ENCODE measurements at regions not wholly inside any gene's neighbourhood (a gene's known extent, or its start where the extent isn't known, plus 50 kb on each side); places are given as distances from the start of the nearest gene placed in this dataset.

DNA sequence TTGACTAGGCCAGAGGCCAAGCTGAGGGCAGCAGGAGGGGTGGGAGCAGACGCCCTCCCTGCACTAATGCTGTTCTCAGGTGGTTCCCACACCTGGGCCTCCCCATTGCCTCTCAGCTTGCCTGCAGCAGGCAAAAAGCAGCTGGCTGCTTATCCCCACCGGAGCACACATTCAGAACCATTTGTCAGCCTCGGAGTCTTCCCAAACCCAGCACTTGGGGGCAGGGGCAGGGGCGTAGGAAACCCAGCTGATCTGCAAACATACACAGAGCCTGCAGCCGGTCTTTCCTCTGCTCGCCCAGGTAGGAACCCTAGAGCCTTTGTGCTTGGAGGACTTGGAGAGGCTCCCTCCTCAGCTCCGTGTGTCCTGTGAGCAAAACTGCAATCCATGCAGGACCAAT is 249.8 kb downstream of the CYP26B1 start:
- Mint-ChIP-seq H3K4me1 (ENCODE audit: low read depth) (no peaks in the 10 kb centered on the region), H3K4me3 (no peak overlapping the region), H3K36me3 (ENCODE audit: low read depth) (no peaks in the 10 kb centered on the region), H3K27me3 (no peaks in the 10 kb centered on the region), H3K9me3 (no peaks in the 10 kb centered on the region), H3K27ac (no peak overlapping the region)
- TF ChIP-seq, protein P1, sequence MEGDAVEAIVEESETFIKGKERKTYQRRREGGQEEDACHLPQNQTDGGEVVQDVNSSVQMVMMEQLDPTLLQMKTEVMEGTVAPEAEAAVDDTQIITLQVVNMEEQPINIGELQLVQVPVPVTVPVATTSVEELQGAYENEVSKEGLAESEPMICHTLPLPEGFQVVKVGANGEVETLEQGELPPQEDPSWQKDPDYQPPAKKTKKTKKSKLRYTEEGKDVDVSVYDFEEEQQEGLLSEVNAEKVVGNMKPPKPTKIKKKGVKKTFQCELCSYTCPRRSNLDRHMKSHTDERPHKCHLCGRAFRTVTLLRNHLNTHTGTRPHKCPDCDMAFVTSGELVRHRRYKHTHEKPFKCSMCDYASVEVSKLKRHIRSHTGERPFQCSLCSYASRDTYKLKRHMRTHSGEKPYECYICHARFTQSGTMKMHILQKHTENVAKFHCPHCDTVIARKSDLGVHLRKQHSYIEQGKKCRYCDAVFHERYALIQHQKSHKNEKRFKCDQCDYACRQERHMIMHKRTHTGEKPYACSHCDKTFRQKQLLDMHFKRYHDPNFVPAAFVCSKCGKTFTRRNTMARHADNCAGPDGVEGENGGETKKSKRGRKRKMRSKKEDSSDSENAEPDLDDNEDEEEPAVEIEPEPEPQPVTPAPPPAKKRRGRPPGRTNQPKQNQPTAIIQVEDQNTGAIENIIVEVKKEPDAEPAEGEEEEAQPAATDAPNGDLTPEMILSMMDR (IDR thresholded peaks at IDR 0.05), result no peak
- DNase-seq (no peak), ATAC-seq (no peak)
- POLR2A ChIA-PET, result no interaction called here
- CTCF ChIA-PET, result no interaction called here
- intact Hi-C loops (cut with micrococcal nuclease), result no loop called here

DNA sequence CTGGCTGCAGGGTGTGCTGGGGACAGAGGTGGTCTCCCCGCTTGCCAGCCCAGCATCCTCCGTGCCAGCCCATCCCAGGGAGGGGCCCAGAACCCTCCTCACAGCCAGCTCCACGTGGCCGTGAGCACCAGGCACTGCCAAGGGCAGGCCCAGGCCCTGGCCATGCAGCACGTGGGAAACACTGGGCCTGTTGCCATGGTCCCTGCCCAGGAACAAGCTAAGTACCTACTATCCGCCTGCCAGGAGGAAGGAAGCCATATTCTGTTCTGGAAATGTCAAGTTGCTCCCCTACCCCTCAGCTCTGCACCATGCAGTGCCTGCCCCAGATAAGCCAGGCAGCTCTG is 250.6 kb downstream of the CYP26B1 start:
- Mint-ChIP-seq H3K4me3 (no peak overlapping the region), H3K36me3 (ENCODE audit: low read depth) (no peaks in the 10 kb centered on the region), H3K9me3 (no peaks in the 10 kb centered on the region), H3K4me1 (ENCODE audit: low read depth) (no peaks in the 10 kb centered on the region), H3K27ac (no peak overlapping the region), H3K27me3 (peaks cover 1% of the 10 kb centered on the region)
- ChIA-PET CTCF (interaction anchor here (1.7 kb wide), 1 partner anchor 27 kb away, joined by 5 read pairs; no protein-coding TSS in a partner anchor), POLR2A (no interaction called here)
- DNase-seq (no peak), ATAC-seq (no peak)
- TF ChIP-seq, protein P1 (IDR thresholded peaks at IDR 0.05), result no peak
- intact Hi-C loops (cut with micrococcal nuclease), result no loop called here

DNA sequence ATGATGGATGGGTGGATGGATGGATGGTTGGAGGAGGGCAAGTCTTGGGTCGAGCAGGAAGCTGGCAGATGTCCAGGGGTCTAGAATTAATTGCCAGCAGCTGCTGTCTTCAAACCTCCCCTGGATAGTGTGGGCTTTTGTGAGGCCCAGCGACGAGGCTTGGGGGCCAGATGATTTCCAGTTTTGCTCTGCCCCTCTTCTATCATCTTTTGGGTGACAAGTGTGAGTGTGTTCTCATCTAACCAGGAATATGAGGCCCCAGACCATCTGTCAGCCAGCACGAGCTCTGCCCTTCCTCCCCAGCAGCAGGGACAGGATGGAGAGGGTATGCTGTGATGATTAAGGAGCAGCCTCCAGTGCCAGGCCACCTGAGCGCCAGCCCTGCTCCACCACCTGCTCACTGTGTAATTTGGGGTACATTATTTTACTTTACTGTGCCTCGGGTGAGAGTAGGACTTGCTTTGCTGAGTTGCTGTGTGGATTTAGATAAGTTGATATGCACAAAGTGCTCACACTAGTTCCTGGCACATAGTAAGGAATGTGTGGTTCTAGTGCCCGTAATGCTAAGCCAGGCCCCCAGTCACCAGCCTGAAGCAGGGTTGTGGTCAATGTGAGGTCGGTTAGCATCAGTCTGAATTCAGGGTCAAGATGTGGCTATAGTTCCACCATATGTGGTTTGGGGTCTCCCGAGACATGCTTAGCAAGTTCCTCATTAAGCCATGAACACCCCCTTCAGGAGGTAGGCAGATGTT is 251.1 kb downstream of the CYP26B1 start:
- POLR2A ChIA-PET, result no interaction called here
- DNase-seq (no peak), ATAC-seq (no peak)
- Mint-ChIP-seq H3K9me3 (no peaks in the 10 kb centered on the region), H3K27ac (no peak overlapping the region), H3K4me1 (ENCODE audit: low read depth) (no peaks in the 10 kb centered on the region), H3K27me3 (peaks cover 3% of the 10 kb centered on the region), H3K4me3 (no peak overlapping the region), H3K36me3 (ENCODE audit: low read depth) (no peaks in the 10 kb centered on the region)
- CTCF ChIA-PET, result interaction anchor here (1.7 kb wide), 1 partner anchor 27 kb away, joined by 5 read pairs; no protein-coding TSS in a partner anchor
- intact Hi-C loops (cut with micrococcal nuclease), result no loop called here
- TF ChIP-seq, protein P1 (IDR thresholded peaks at IDR 0.05), result no peak

DNA sequence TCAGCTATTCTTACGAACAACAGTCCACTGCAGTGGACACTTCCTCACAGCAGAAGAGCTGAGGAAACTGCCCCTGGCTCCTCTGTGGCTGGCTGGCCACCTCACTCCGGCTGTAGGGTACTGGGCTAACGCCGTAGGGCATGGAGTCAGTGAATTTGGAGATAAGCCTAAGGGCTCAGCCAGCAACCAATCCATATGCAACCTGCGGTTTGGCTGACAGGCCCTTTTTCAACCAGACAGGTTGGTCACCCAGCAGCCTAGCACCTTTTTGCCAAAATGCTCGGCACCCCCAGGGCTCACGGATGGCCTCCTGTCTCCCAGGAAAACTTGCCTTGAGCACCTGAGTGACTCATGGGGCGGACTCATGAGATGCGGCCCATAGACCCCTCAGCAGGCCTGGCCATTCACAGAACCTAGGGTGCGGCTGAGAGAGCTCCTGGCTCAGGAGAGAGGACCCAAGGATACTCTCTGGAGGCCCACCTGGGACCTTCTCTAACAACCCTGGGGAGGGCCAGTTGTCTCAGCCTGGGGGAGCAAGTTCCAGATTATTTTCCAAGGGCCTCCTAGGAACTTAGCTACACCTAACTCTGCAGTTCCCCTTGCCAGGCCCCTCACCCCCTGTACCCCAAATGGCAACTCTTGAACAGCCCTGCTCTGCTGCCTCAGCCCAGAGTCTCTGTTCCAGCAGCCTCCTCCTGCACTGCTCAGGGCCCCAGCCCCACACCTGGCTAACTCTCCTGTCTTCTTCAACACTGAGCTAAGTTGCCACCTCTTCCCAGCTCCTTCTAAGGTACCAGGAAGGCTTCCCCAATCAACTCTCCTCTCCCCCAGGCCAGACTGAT is 252.1 kb downstream of the CYP26B1 start:
- peaks cover 3% of the 10 kb centered on the region for H3K27me3 Mint-ChIP-seq
- CTCF ChIA-PET, result interaction anchor here (1.7 kb wide), 1 partner anchor 28 kb away, joined by 5 read pairs; no protein-coding TSS in a partner anchor
- H3K36me3 Mint-ChIP-seq (ENCODE audit: low read depth), result no peaks in the 10 kb centered on the region
- POLR2A ChIA-PET, result no interaction called here
- H3K4me3 Mint-ChIP-seq, result no peak overlapping the region
- H3K27ac Mint-ChIP-seq, result no peak overlapping the region
- ATAC-seq (no peak), DNase-seq (no peak)
- intact Hi-C loops (cut with micrococcal nuclease), result no loop called here
- TF ChIP-seq, protein P1 (IDR thresholded peaks at IDR 0.05), result no peak
- no peaks in the 10 kb centered on the region for H3K4me1 Mint-ChIP-seq (ENCODE audit: low read depth)
- H3K9me3 Mint-ChIP-seq, result no peaks in the 10 kb centered on the region

DNA sequence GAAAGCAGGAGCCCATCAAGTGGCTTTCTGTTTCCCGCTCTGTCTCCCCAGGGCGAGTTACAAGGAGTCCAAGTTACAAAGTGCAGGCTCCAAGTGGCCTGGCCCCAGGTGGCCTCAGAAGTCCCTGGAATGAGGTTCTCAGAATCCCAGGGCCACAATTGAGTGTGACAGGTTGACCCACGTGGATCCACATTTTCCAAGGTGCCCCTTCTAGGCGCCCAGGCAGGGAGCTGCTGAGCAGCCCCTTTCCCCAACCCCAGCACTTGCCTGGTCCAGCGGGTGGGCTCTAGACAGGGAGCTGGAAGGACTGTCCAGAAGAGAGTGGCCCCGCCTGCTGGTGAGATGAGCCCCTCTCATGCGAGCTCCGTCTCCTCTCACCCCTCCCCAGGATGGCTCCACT is 253.4 kb downstream of the CYP26B1 start:
- ATAC-seq (no peak), DNase-seq (no peak)
- intact Hi-C loops (cut with micrococcal nuclease), result no loop called here
- ChIA-PET CTCF (no interaction called here), POLR2A (no interaction called here)
- TF ChIP-seq, protein P1 (IDR thresholded peaks at IDR 0.05), result no peak
- no peaks in the 10 kb centered on the region for H3K9me3 Mint-ChIP-seq
- H3K27me3 Mint-ChIP-seq, result peaks cover 3% of the 10 kb centered on the region
- H3K4me3 Mint-ChIP-seq, result no peak overlapping the region
- H3K36me3 Mint-ChIP-seq (ENCODE audit: low read depth), result no peaks in the 10 kb centered on the region
- H3K27ac Mint-ChIP-seq, result no peak overlapping the region
- H3K4me1 Mint-ChIP-seq (ENCODE audit: low read depth), result no peaks in the 10 kb centered on the region
